KG1 (cell line): ENCODE measurements at regions not wholly inside any gene's neighbourhood (a gene's known extent, or its start where the extent isn't known, plus 50 kb on each side); places are given as distances from the start of the nearest gene placed in this dataset.
"Not testable (repeated sequence)": the region's sequence is repeated elsewhere in the genome, so short reads cannot be mapped to it uniquely, and the experiment has no call there.

Experiments used
- DNase-seq: peaks from one replicate; lab custom pipeline; 2025; lab: John Stamatoyannopoulos, UW

DNA sequence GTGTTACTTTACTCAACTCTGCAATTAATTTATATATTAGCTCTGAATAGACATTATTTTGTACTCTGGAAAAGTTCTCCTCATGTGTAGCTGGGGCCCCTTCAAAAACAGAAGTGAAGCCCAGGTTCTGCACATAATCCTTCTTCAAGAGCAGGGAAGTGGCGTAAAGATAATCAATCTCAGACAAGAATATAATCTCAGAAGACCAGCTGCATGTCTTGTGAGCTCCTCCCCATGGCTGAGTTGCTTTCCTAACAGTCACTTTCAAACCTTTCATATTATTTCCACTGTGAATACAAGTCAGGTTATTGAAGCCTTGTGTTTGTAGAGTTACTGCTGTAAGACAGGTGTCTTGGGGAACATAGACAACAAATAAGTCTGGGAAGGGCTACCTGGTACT is 691.9 kb downstream of the RFPL4B start:
- no peak for DNase-seq

DNA sequence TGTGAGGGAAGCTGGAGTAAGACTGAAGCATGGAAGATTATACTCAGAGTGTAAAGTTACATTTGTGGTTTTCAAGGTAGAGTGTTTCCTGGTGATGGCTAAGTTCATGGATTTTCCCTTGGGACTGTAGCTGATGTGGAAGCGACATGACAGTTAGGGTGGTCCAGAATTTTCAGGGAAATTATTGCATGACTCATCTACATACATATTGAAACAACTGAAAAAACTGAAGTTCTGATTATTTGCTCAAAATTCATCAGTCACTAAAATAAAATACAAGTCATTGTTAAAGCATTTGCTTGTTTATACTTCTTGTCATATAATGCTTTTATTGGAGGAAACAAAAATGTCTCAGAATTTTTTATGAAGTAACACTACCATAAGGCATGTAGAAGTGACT is 700.0 kb downstream of the RFPL4B start:
- no peak for DNase-seq

DNA sequence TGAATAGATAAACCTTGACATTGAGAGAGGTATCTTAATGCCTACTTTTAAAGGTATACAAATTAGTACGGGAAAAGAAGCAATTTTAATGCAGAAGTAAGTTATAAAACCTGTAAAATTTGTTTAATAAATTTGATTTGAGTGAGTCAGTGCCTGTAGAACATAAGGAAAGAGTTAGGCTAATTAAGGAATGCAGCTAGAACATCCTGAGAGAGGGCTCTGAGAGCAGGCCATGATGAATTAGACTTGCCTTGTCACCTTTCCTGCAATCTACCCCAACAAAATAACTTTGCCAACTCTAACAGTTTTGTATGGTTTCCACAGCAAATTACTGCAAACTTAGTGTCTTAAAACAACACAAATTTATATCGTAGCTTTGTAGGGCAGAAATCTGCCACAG is 700.8 kb downstream of the RFPL4B start:
- no peak for DNase-seq

DNA sequence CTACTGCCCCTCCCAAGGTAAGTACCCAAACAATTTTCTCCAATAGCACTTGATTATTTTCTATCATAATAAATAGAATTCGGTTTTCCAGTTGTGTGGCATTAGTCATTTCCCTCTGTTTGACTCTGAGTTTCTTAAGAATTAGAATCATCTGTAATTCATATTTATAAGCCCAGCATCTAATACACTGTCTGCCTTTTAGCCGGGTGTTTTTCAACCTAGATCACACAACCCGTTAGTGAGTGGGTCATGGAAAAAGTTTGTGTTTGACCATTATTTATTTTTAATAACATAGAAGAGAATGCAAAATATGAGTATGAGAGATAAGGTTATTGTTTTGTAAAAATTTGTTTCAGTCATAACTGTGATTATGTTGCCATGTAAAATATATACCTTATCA is 701.6 kb downstream of the RFPL4B start:
- no peak for DNase-seq

DNA sequence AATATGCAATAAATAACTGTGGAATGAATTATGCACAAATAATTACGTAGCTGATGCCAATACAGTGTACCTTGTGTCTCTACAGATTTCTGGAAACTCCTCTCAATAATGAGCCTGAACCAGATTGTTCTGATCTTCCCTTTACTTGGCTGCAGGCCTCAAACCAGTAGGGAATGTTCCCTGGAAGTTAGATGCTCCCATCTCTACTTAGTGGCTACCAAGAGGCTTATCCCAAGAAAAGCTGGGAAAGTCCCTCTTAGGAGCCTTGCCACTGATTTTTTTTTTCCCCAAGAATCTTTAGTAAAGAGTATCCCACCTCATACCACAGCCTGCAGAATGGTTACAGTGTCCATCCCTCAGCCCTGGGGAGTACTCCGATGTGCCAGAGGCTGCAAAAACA is 702.1 kb downstream of the RFPL4B start:
- no peak for DNase-seq

DNA sequence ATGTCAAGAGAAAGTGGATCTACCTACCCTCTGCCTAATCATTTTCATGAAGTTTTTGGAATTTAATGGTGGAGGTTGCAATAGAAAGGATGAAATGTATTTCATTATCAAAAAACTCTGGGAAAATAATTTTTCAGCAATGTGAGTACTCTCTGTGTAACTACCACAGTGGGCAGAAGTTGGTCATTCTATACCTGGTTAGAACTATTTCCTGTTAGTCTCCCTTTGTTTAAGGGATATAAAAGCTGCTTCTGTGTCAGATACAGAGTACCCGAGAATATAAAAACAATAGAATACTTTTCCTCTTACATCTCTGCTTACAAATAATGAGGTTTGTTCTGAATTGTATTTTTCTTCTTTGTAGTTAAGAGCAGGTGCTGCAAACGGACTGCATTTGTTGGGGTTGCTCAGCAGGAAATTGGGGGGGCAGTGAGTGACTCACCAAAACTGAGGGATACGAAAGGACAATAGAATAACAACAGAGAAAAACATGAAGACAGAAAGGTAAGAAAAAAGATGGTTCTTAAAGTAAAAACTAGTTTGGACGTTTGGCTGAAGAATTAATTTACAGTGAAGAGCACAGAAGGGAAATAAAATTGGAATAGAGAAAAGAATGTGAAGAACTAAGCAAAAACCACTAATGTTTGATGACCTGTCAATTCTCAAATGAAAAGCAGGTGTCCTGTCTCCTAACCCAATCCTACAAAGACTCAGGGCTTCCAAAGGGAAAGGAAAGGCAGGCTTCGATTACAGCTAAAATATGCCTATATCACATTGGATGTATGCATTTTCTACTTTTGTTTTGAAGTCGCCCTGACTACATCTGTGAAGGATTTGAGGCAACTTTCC is 703.1 kb downstream of the RFPL4B start:
- DNase-seq = no peak

DNA sequence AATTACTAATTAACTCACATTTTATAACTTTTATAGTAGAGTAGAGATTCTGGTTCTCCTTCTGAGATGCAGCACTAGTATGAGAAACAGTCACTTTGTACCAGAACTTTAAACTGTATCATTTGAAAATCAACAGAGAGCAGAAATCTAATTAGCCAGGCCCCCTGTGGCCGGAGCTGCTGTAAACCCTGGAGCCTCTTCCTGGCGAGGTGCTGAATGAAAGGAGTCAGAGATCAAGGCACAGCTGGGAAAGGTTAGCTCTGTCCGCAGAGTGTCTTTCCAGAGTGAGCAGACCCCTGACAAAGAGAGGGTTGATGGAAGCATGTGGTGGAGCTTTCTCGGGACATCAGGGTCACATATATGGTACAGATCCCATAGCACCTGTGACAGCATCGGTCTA is 703.8 kb downstream of the RFPL4B start:
- no peak for DNase-seq

DNA sequence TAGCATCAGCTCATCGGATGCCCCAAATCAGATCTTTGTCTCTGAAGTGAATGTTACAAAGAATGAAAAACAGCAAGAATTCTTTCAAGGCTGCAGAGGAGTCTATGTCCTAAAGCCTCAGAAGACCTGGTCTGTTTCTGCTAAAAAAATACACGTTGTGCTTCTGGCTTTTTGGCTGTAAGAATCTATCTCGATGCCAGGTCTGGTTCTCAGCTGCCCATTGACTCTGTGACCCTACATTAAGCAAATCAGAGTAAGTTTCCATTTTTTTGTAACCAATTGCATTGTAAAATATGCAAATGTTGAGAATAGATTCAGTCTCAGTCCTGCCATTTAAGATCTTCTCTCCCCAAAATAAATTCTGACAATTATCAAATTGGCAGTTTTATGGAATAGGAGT is 705.4 kb downstream of the RFPL4B start:
- DNase-seq = no peak

DNA sequence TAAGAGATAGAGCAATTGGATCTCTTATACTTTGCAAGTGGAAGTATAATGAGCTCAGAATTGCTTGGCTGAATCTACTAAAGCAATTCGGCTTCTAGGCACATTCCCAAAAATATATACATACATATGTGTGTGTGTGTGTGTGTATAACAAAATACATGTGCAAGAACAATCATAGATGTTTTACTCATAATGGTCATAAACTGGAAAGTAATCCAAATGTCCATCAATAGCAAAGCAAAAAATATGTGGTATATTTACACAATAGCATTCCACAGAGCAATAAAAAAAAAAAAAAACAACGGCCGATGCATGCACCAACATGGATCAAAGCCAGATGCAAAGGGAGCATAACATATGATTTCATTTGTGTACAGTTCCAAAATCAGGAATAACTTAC is 707.9 kb downstream of the RFPL4B start:
- DNase-seq = no peak

DNA sequence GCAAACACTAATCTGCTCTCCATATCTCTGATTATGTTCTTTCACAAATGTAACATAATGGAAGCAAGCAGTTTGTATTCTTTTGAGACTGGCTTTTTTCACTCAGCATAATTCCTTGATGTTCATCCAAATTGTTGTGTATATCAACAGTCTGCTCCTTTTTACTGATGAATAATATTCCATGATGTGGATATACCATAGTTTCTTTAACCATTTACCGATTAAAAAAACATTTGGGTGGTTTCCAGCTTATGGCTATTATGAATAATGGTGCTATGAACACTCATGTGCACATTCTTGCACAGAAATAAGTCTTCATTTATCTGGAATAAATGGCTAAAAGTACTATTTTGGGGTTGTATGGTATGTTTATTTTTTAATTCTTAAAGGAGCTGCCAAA is 708.9 kb downstream of the RFPL4B start:
- no peak for DNase-seq

DNA sequence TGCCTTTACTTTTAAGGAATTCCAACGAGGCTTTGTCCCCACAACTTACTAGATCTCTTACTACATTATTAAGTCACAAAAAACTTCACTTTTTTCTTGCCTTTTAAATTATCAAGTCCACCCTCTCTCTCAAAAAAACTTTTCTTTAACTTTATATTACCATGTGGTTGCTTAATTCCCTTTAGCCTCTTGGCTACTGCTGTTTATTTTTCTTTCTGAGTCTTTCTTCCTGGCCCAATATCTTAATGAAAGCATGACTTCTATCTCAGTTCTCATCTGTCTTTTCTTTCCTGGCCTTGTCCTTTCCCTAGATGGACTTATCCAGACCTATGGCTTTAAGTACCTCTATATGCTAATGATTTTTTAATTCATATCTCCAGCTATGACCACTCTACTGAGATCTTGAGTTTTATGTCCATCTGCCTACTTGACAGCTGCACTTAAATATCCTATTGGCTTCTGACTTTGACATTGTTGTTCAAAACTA is 710.5 kb downstream of the RFPL4B start:
- no peak for DNase-seq

DNA sequence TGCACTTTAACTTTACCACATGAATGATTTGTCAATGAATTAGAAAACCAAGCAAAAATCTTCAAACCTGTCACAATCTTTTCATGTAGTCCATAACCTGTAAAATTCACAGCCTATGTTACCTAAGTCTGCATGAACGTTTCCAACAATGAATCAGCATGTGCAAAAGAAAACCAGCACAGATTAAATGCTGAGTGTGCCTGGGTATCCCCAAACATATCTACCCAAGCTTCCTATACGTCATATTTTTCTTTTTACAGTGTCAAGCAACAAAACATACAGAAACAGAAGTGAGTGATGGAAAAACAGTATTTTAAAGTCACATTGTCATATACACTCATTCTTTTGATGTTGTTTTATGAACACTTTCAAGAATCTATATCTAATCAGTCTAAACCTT is 713.5 kb downstream of the RFPL4B start:
- no peak for DNase-seq

DNA sequence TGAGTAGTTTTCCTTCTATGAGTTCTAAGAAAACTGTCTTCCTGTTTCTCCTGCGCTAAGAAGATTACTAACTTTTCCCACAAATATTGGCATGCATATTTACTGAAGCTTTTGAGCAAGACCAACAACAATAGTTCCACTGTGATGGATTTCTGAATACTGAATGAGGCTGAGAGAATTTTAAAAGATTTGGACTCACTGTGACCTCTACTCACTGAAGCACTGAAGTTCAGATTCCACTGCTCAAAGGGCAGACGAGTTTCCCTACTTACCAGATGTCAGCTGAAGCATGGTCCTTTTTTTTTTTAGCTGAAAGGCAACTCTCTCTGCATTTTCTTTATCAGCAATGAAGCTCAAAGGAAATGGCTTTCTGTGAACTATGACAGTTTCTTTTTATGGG is 718.5 kb downstream of the RFPL4B start:
- DNase-seq = no peak

DNA sequence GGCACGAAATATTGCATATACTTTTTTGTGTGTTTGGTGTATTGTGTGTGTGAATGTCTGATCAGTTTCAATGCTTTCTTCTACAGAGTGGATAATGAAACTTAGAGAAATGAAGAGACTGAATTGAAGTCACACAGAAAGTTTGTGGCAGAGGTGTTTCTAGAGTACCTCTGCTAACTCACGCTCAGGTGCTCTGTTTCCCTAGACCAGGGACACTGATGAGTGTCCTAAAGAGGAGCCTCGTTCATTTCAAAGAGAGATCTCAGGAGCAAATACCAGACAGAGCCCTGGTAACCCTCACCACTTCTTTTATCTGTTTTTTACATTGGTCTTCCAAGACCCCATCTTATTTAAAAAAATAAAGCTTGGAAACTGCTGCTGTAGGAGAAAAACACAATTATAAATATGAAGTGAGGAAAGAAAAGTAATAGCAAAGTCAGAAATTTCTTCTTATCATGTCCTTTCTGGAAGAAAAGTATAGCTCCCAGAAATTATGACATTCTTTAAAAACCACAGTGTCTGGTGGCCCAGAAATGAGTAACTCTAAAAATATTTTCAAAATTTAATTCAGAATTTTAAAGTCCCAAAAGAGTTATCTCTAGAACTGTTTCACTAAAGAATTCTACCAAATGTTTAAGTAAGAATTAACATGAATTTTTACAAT is 720.6 kb downstream of the RFPL4B start:
- no peak for DNase-seq

DNA sequence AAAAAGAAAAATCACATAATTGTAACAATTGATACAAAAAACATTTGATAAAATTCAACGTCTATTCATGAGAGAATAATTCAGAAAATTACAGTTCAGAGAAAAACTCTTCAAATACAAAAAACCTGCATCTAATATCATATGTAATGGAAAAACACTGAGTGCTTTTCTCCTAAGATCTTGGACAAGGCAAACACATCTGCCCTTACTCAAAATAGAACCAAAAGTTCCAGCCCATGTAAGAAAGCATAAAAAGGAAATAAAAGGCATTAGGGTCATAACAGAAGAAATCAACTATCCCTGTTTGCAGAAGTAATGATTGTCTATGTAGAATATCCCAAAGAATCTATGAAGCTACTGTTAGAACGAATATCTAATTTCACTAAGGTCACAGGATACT is 721.4 kb downstream of the RFPL4B start:
- no peak for DNase-seq

DNA sequence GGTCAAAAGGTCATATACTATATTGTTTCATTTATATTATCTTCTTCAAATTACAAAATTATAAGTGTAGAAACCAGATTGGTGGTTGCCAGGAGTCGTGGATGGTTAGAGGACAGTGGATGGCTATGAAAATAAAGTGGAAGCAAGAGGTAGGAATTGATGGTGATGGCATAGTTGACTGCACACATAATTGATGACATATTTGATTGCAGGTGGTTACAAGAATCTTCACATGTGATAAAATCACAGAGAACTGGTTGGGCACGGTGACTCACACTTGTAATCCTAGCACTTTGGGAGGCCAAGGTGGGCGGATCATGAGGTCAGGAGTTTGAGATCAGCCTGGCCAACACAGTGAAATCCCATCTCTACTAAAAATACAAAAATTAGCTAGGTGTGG is 723.6 kb downstream of the RFPL4B start:
- DNase-seq = not testable (repeated sequence)

DNA sequence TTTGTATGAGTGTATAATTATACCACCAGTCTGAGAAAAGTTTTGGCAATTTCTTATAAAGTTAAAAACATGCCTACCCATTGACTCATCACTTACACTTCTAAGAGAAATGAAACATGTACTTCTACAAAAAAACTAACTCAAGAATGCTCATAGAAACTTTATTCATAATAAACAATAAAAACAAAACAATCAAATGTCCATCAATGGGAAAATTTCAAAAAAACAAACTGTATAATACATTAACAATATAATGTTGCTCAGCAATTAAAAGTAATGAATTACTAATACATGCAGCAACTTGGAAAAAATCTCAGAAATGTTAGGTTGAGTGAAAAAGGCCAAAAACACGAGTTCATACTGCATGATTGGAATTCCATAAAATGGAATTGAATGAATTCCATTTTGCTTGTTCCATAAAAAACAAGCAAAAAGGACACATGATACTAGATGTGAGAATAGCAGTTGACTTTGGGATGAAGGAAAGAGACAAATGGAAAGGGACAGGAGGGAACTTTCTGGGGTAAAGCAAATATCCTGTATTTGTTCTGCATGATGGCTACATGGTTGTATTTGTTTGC is 726.6 kb downstream of the RFPL4B start:
- DNase-seq = no peak

DNA sequence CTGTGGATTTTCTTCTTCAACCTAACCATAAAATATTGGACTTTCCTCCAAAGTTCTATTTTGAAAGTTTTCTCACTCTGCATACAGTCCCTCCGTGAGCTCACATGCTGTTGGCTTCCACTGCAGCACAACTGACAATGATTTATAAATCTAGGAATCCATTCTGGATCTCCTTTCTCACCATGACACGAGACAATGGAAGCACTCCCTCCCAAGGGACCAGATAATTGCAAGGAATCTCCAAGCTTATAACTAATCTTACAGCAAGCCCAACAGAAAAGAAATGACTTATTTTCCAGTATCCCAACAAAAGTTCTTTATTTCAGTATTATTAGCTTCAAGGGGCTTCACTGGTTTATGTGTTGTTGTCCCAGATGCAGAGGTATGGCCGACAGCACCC is 729.0 kb downstream of the RFPL4B start:
- DNase-seq = no peak

DNA sequence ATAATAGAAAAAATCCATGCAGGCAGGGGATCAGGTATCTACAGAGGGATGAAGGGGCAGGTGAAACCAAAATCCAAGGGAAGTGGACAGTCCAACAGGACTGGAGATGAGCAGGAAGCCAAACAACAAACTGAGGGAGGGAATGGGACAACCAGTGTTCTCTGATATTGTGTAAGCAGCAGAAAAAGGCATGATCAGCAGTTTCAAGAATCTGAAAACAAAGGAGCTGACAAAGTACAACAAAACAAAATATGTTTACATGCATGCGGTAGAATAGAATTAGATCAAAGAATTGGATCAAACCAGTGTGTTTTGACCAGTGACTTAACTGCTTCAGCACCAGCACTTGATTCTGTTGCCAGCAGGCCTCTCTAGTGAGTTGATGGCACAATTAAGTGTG is 729.7 kb downstream of the RFPL4B start:
- DNase-seq = no peak

DNA sequence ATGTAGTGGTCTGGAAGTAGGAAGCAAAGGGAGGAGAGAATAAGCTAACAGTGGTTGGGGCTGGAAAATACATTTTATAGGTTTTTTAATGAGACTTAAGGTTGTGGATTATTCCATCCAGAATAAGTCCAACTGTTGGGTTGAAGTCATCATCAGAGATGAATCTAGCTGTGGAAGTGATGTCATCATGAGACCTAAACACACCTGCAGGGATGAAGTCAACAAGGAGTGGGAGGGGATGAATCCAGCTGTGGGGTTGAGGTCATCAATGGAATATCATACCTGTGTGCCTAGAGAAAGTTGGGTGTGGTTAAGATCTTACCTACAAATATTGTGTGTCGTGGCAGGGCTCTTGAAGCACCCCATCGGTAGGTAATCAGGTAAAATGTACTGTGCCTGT is 730.7 kb downstream of the RFPL4B start:
- DNase-seq = no peak

DNA sequence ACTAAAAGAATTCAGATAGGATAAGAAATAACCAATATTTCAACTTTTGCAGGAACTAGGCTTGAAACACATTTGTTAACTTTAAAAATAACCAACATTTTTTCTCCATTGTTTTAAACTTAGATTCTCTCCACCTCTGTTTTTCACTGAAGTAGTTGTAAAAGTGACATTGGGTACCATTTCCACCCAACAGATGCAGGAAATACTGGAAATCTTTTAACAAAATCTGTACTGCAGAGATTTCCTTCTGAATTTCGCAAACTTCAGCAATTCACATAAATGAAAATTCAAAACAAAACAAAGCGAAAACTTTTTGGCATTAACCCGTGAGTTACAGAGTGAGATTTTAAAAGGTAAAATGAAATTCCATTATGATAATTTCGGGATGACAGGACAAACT is 731.7 kb downstream of the RFPL4B start:
- no peak for DNase-seq

DNA sequence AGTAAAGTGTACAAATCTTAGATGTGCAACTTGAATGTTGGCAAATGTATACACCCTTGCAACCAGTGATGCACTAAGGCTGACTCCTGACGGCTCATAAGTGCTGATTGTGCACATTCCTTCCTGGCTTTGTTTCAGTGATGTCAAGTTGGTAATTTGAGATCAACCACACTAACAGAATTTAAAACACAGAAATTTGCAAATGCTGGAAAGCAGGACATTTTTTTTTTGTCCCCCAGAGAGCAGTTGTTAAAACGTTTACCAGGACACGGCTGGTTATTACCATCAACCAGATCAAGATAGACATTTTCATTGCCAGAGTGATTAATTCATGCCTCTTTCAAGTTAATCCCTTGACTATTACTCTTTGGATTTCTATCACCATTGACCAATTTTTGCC is 735.6 kb downstream of the RFPL4B start:
- no peak for DNase-seq

DNA sequence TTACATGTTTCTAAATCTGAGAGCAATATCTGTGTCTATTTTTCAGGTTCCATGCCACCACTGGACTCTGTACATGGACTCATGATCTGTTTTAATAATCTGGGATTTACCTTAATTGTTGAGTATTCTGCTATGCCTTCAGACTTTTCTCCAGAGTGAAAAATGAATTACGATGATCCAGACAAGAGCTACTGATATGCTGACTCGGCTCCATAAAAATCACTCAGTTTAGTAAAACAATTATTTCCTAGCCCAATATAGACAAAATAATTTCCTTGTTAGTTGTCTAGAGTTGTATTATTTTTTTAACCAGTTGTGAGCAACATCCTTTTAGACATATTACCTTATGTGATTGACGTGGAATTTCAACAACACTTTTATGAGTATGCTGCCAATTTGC is 736.8 kb downstream of the RFPL4B start:
- DNase-seq = no peak
